GM19240 (cell line): ENCODE measurements at regions not wholly inside any gene's neighbourhood (a gene's known extent, or its start where the extent isn't known, plus 50 kb on each side); places are given as distances from the start of the nearest gene placed in this dataset.
A peak's percentile ranks its signal among the peaks of the same experiment; 100 is the strongest.

ENCODE experiments used
- DNase-seq: peaks from one replicate; pipeline ENCODE4 v3.0.0; 2011; ENCODE audit warnings: low spot score; ENCODE audit not compliant: insufficient read length

- DNase-seq: no peak
Measured at GRCh38 chr17:77750427-77751043, 208.0 kb upstream of the TNRC6C start.

- DNase-seq: no peak
Measured at GRCh38 chr17:77753246-77753645, 205.3 kb upstream of the TNRC6C start.

DNA sequence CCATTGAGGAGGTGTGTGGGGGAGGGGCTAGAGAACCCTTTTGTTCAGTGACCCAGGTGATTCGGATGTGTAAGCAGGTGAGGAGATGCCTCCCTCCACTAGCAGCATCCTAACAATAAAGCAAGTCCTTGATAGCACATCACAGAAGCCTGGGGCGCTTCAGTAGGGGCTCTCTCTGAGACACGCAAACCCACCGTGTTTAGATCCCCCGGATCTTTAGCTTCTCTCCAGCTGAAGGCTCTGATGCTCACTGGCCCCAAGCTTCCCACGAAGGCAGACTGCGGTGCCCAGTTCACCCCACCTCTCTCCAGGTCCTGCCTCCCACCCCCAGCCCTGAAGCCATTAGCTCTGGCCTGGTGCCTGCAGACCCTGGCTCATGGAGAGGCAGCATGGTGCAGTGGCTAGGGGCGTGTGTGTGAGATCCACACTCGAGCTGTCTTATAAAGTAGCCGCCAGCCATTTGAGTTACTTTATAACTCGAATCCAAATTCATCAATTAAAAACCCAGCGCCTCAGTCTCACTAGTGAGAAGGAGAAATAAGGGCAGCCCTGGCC is 204.7 kb upstream of the TNRC6C start:
- no peak for DNase-seq

DNA sequence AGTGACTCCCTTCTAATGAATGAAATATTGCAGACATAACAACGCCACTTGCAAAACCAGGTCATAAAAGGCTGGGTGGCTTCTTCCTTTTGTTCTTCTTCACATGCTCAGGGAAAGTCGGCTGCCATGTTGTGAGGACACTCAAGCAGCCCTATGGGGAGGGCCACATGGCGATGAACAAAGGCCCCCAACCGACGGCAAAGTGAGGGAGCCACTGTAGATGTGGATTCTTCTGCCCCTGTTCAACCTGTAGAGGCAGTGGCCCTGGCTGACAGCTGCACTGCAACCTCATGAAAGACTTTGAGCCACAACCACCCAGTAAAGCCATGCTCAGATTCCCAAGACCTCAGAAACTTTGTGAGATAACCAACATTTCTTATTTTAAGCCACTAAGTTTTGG is 203.5 kb upstream of the TNRC6C start:
- DNase-seq: no peak

GRCh38 chr17:77755410-77755963 is 203.0 kb upstream of the TNRC6C start:
- DNase-seq: no peak

GRCh38 chr17:77756028-77756427 is 202.5 kb upstream of the TNRC6C start:
- DNase-seq: no peak

DNA sequence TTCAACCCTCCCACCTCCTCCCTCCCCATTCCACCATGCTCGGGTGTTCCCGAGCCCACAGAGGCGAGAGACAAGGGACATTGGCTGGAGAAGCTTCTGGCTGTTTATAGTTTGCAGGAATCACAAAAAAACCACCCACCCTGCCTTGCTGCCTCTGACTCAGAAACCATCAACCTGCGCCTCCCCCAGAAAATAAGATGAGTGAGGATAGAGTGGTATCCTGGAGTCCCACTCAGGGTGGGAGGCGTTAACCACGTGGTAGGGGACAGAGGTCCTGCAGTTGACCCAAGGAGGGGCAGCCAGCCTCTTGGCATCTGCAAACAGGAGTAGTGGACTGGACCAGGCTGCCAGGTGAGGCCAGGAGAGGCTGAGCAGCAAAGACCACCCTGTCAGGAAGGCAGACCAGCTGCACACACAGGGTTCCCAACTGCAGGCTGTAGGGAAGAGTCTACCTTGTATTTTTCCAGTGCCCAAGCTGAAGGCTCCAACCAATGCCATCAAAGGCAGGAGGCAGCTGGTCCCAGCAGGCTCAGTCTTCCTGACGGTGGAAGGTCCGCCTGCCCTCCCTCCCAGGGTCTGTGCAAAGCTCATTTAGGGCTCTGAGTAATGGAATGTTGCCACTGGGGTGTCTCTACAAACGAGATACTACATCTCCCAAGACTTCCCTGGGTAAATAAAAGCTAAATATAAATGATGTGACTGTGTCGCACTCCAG is 201.5 kb upstream of the TNRC6C start:
- DNase-seq: no peak

DNA sequence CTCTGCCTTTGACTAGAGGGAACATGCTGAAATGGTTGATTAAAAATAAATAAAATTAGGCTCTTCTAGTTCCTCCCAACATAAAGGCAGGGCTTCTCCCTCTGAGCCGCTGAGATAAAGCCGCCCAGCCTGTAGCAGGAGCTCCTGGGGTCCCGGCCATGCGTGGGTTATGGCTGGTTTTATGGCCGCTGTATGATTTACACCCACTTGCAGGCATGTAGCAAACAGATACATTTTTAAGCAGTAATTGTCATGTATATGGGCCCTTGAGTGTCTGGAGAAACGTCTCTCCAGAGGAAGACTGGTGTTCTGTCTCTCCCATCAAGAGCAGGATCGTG is 201.0 kb upstream of the TNRC6C start:
- no peak for DNase-seq

DNA sequence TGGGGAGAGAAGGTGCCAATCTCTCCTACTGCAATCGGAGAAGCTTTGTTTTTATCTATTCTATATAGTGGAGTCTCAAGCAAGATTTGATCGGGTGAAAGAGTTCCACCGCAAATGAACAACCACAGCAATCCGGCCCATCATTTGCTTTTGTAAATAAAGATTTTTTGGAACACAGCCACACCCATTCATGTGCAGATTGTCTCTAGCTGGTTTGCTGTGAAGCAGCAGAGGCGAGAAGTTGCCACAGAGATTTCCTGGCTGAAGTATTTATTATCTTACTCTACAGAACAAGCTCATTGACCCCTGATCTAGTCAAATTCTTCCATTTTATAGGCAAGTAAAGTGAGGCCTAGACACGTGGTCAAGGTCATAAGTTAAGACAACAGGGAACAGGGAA is 195.5 kb upstream of the TNRC6C start:
- no peak for DNase-seq

- no peak for DNase-seq
Measured at GRCh38 chr17:77763575-77763974, 194.9 kb upstream of the TNRC6C start.

- DNase-seq: no peak
Measured at GRCh38 chr17:77765292-77765691, 193.2 kb upstream of the TNRC6C start.

DNA sequence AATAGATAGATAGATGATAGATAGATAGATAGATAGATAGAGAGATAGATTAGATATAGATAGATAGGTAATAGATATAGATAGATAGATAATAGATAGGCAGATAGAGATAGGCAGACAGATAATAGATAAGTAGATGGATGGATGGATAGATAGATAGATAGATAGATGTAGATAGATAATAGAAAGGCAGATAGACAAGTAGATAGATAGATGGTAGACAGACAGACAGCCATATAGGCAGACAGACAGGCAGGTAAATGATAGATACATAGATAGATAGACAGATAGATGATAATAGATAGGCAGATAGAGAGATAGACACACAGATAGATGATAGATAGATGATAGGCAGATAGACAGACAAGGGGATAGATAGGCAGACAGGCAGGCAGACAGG is 191.4 kb upstream of the TNRC6C start:
- DNase-seq: no peak

DNA sequence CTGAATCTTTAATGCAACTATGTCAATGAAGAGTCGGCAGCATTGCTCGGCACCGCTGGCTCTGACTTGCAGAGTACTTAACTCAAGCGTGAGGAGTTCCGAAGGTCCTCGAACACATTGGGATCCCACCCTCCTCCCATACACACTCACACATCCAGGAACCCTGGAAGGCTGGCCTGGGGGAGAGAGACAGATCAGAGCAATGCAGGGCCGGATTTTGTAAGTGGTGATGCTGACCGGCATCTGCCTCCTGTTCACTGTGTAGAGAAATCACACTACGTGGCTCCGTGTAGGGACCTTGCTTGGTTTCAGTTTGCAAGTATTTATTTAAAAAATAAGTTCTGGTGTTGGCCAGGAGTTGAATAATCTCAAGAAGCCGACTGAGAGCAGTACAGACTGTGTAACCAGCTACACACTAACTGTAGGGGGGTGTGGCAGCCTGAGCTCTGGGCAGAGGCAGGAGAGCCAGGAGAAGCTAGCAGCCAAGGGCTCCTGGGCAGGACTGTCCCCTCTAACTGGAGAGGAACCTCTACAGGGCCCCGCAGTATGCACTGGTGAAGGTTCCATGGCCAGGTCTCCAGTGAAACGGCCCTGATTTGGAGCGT is 190.2 kb upstream of the TNRC6C start:
- DNase-seq: no peak

DNA sequence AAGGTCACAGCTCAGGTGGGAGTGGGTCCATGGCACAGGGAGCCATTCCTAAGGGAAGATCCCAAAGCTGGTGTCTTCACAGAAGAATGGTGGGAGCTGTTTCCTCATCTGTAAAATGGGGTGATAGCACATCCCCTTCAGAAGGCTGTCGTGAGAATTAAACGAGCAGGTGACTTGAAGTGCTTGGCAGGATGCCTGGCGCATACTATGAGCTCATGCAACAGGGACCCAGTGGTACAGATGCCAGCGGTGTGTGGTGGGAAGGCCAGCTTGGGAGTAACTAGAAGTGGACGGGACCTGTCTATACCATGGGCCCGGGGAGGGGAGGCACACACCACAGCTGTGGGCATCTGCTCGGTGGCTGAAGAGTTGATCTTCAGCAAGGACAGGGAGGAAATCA is 189.3 kb upstream of the TNRC6C start:
- no peak for DNase-seq

DNA sequence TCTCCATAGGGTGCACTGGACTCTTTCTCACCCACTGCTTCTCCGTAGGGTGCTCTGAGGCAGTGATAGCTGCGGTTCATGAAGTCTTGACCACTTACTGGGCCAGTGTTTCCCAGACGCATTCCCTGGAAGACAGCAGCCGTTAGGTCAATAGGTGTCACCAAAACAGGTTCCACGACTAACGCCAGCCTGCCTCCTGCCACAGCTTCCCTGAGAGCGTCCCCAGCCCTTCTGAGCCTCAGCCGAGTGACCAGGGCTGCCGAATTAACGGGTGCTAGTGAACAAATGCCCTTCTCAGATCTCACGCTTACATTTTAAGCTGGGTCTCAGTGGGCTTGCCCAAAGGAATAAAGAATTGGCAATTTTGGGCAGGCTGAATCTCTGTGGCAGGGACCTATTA is 188.7 kb upstream of the TNRC6C start:
- DNase-seq: no peak

DNA sequence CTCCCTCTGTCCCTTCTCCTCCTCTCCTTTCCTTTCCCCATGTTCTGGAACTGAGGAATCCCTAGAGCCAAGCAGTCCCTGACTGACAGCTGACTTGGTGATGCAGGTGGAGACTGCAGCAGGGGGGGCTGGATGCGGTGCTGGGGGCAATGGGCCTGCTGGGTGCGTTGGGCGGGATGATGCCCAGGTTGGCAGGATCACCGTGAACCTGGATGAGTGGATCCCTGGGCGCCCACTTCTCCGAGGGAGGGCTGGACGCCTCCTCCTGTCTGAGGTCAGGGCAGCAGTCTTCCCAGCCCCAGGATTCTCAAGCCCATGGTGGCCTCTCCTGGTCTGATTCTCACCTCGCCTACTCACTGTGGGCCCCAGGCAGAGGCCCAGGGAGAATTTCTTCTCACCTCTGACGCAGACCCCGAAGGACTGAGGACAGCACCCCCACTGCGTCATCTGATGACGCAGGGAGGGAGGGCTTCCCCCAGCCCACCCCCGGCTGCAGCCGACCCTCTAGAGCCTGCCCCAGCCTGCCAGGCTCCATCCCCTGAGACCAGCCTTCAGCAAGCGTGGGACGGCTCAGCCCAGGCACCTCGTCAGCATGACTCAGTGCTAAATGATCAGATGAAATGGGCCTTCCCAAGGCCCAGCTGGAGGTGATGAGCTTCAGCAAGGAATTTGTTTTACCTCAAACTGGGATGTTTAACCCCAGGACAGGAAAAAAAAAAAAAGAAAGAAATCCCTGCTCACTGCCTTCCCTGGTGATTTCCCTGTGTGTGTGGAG is 188.0 kb upstream of the TNRC6C start:
- DNase-seq: no peak

DNA sequence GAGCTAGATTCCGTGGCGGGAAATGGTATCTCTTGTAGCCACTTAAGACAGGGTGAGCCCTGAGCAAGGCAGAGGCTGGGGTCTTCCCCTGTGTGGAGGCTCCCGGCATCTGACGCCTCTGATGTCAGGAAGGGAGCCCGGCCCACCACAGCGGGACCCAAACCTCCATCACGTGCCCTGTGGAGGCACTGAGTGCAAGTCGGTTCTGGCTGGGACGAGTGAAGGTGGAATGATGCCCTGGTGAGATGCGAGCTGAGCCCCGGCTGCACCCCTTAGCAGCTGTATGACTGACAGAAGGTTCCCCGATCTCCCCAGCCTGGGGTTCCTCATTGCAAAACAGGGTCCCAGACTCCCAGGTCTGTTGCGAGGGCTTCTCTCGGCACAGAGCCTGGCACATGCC is 187.4 kb upstream of the TNRC6C start:
- no peak for DNase-seq

- no peak for DNase-seq
Measured at GRCh38 chr17:77771587-77771986, 186.9 kb upstream of the TNRC6C start.

DNA sequence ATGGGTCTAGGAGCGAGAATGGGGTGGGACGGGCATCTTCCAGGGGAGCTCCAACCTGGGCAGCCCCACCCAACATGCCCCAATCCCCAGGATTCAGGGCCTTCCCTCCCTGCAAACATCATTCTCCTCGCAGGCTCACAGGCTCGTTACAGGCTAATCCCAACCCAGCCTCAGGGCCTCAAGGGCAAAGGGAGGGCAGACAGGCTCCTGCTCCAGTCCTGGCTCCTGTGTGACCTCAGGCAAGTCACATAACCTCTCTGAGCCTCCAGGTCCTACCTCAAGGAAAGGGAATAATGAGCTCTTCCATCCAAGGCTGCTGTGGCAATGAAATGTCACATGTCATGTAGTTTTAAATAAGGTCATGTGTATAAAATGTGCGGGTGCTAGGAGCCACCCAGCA is 186.5 kb upstream of the TNRC6C start:
- no peak for DNase-seq

DNA sequence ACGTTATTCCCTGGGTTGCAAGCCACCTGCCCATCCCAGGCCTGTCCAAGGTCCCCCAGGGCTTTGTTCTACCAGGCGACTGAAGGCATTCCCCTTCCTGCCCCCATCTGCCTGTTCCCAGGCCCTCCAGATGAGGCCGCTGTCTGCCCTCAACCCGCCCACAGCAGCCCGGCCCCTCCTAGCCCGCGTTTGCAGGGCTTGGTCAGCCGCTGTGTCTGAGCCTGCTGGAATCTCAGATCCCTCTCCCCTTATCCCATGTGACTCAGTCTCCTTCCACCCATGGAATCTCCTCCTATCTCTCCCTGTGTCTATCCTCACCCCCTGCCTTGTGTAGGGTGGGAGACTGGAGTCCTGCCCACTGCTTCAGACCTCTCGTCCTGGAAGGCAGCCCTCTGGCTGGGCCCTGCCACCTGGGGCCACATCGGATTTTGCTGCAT is 186.0 kb upstream of the TNRC6C start:
- DNase-seq: peak; percentile 84

GRCh38 chr17:77772899-77773358 is 185.6 kb upstream of the TNRC6C start:
- no peak for DNase-seq

GRCh38 chr17:77774182-77774581 is 184.3 kb upstream of the TNRC6C start:
- DNase-seq: no peak
